Muscle layer of duodenum (tissue), 2 donors: ENCODE measurements at regions not wholly inside any gene's neighbourhood (a gene's known extent, or its start where the extent isn't known, plus 50 kb on each side); places are given as distances from the start of the nearest gene placed in this dataset.
"Not testable (repeated sequence)": the region's sequence is repeated elsewhere in the genome, so short reads cannot be mapped to it uniquely, and the experiment has no call there.

Experiments used
- H3K27ac ChIP-seq: one replicate; pipeline ENCODE4 v1.7.0; 2013; ENCODE audit warnings: mild to moderate bottlenecking, low read length
- H3K27me3 ChIP-seq: one replicate; pipeline ENCODE4 v1.7.0; 2013; ENCODE audit warnings: low read depth, mild to moderate bottlenecking, control low read depth, low read length
- H3K36me3 ChIP-seq, 2 donors: one replicate each; pipeline ENCODE4 v1.7.0; 2013; ENCODE audit warnings: low read length in 2 of 2, control low read depth in 1 of 2, mild to moderate bottlenecking in 1 of 2; ENCODE audit not compliant: insufficient read depth in 2 of 2, control insufficient read depth in 1 of 2
- H3K4me1 ChIP-seq, 2 donors: one replicate each; pipeline ENCODE4 v1.7.0; 2013; ENCODE audit warnings: low read length in 2 of 2, mild to moderate bottlenecking in 2 of 2, control low read depth in 1 of 2, moderate library complexity in 1 of 2; ENCODE audit not compliant: insufficient read depth in 2 of 2, control insufficient read depth in 1 of 2
- H3K4me3 ChIP-seq, 2 donors: one replicate each; pipeline ENCODE4 v1.7.0; 2013; ENCODE audit warnings: low read length in 2 of 2, low read depth in 1 of 2, mild to moderate bottlenecking in 1 of 2
- H3K9me3 ChIP-seq, 2 donors: one replicate each; pipeline ENCODE4 v1.7.0; 2013; ENCODE audit warnings: low read length in 2 of 2, control low read depth in 1 of 2, mild to moderate bottlenecking in 1 of 2; ENCODE audit not compliant: control insufficient read depth in 1 of 2
- donor health status: healthy.

DNA sequence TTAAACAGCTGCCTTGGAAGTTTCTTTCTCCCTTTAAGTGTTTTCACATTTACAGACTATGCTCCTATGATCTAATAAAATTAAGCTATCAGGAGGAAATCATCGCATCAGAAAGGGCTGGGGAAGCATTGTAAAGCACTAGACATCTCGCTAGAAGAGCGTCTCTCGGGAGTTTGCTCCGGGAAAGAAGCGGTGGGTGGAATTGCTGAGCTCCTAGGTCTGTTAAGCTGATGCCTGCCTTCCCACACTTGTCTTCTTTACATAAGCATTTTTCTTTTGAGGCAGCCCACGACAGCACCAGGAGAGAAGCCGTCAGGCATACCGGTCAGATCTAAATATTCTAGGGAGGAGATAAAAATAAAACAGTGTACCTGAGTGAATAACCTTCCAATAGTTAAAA is 541.7 kb upstream of the TUSC1 start:
- no peaks in the 10 kb centered on the region for H3K27me3 ChIP-seq
- H3K36me3 ChIP-seq, result no peaks in the 10 kb centered on the region
- H3K9me3 ChIP-seq, result no peaks in the 10 kb centered on the region
- no peak overlapping the region for H3K27ac ChIP-seq
- no peaks in the 10 kb centered on the region for H3K4me1 ChIP-seq
- H3K4me3 ChIP-seq, result no peak overlapping the region

GRCh38 chr9:26216702-26217101 is 538.5 kb upstream of the TUSC1 start:
- no peaks in the 10 kb centered on the region for H3K36me3 ChIP-seq
- no peaks in the 10 kb centered on the region for H3K4me1 ChIP-seq
- no peak overlapping the region for H3K27ac ChIP-seq
- no peaks in the 10 kb centered on the region for H3K9me3 ChIP-seq
- H3K4me3 ChIP-seq, result no peak overlapping the region
- no peaks in the 10 kb centered on the region for H3K27me3 ChIP-seq

- H3K4me1 ChIP-seq, H3K36me3 ChIP-seq, H3K9me3 ChIP-seq, H3K4me3 ChIP-seq, H3K27me3 ChIP-seq, H3K27ac ChIP-seq: not testable (repeated sequence)
Observed at GRCh38 chr9:26214713-26215444, 536.6 kb upstream of the TUSC1 start.

- Histone ChIP-seq H3K4me1 (no peaks in the 10 kb centered on the region), H3K9me3 (no peaks in the 10 kb centered on the region), H3K4me3 (no peak overlapping the region), H3K27me3 (no peaks in the 10 kb centered on the region), H3K27ac (no peak overlapping the region), H3K36me3 (no peaks in the 10 kb centered on the region)
Observed at GRCh38 chr9:26210338-26210851, 532.2 kb upstream of the TUSC1 start.

DNA sequence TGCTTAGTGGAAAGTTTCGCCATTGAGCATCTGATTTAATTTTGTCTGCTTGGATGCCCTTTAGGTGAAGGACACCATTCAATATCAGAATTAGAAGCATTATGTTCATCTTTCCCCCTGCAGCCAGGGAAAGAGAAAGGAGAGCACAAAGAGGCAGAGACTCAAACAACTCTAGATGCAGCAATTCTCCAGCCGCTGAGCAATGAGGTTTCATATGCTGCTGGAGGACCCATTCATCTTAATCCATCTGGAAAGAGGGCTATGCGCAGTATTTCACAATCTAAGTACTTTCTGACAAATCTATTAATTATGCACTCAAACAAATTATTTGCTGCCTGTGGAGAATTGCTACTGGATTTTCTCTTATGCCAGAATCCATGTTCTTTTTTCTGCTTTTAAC is 527.0 kb upstream of the TUSC1 start:
- Histone ChIP-seq H3K36me3 (no peaks in the 10 kb centered on the region), H3K9me3 (no peaks in the 10 kb centered on the region), H3K27me3 (no peaks in the 10 kb centered on the region), H3K4me1 (no peaks in the 10 kb centered on the region), H3K4me3 (no peak overlapping the region), H3K27ac (no peak overlapping the region)

GRCh38 chr9:26193237-26193636 is 515.0 kb upstream of the TUSC1 start:
- Histone ChIP-seq H3K27ac (no peak overlapping the region), H3K9me3 (peaks cover 4 to 26% of the 10 kb centered on the region in 2 donors), H3K4me1 (no peaks in the 10 kb centered on the region), H3K4me3 (no peak overlapping the region), H3K36me3 (no peaks in the 10 kb centered on the region), H3K27me3 (no peaks in the 10 kb centered on the region)

DNA sequence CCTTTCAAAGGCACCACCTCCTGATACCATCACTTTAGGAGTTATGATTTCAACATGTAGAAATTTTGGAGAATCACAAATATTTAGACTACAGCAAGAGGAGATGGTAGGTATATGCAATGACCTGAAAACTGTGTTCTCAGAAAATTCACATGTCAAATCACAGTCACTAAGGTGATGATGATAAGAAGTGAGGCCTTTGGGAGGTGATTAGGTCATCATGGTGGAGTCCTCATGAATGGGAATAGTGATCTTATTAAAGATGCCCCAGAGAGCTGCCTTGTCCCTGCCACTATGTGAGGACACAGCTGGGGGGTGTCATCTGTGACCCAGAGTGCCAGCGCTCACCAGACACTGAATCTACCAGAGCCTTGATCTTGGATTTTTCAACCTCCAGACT is 513.5 kb upstream of the TUSC1 start:
- Histone ChIP-seq H3K4me1 (no peaks in the 10 kb centered on the region), H3K9me3 (peaks cover 4 to 26% of the 10 kb centered on the region in 2 donors), H3K36me3 (no peaks in the 10 kb centered on the region), H3K27ac (no peak overlapping the region), H3K27me3 (no peaks in the 10 kb centered on the region), H3K4me3 (no peak overlapping the region)

GRCh38 chr9:26181836-26182235 is 503.6 kb upstream of the TUSC1 start:
- no peaks in the 10 kb centered on the region for H3K9me3 ChIP-seq
- H3K36me3 ChIP-seq, result no peaks in the 10 kb centered on the region
- H3K27me3 ChIP-seq, result no peaks in the 10 kb centered on the region
- no peak overlapping the region for H3K27ac ChIP-seq
- H3K4me1 ChIP-seq, result no peaks in the 10 kb centered on the region
- H3K4me3 ChIP-seq, result no peak overlapping the region

DNA sequence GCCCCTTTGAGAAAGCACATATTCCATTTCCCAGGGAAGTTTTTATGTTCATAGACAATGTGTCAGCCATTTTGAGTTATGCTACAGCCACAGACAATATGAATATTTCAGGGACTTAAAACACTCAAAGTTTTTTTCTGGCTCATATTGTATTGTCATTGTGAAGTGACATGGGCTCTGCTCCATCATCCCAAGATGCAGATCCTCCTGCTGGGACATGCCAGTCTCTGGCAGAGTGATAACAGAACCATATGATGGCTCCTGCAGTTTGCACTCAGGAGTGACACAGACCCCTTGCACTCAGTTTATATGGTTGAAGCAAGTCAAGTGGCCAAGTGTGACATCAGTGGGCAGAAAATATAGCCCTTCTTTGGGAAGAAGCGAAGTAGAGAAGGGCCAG is 498.4 kb upstream of the TUSC1 start:
- Histone ChIP-seq H3K36me3 (no peaks in the 10 kb centered on the region), H3K27ac (no peak overlapping the region), H3K4me1 (no peaks in the 10 kb centered on the region), H3K27me3 (no peaks in the 10 kb centered on the region), H3K4me3 (no peak overlapping the region), H3K9me3 (no peaks in the 10 kb centered on the region)

DNA sequence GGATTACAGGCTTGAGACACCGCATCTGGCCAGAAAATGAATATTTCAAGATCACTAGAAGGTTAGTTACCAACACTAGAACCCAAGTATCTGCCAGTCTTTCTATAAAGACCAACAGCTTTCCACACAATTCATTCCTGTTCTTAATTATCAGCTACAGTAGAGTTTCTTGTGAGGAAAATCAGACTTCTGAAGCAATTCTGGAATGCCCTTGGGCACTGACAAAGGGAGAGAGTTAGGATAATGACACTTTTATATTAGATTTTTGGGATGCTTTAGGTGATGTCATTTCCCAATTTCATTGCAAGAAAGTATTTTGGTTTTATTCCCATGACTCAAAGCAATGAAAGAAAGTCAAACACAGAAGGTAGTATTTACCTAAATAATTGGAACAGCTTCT is 497.0 kb upstream of the TUSC1 start:
- H3K4me1 ChIP-seq, result no peaks in the 10 kb centered on the region
- H3K27me3 ChIP-seq, result no peaks in the 10 kb centered on the region
- H3K27ac ChIP-seq, result no peak overlapping the region
- H3K9me3 ChIP-seq, result no peaks in the 10 kb centered on the region
- no peak overlapping the region for H3K4me3 ChIP-seq
- H3K36me3 ChIP-seq, result no peaks in the 10 kb centered on the region

DNA sequence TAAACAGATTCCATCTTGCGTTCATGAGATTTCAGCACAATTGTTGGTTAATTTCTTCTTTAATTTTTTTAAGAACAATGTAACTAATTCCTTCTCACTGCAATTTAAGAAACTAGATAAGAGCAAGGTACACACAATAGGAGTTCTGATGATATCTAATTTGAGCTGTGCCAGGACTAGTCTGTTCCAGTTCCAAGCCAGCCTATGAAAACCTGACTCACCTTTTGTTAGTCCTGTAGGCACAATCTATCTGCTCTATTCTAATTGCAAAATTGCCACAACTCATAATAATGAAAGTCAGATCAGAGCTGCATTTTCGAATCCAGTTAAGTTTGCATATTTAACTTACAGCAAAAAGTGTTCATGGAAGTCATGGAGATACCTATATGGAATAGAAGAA is 494.1 kb upstream of the TUSC1 start:
- H3K27me3 ChIP-seq, result no peaks in the 10 kb centered on the region
- H3K4me3 ChIP-seq, result no peak overlapping the region
- H3K4me1 ChIP-seq, result no peaks in the 10 kb centered on the region
- no peak overlapping the region for H3K27ac ChIP-seq
- no peaks in the 10 kb centered on the region for H3K9me3 ChIP-seq
- no peaks in the 10 kb centered on the region for H3K36me3 ChIP-seq

- Histone ChIP-seq H3K9me3 (no peaks in the 10 kb centered on the region), H3K27me3 (no peaks in the 10 kb centered on the region), H3K4me1 (no peaks in the 10 kb centered on the region), H3K4me3 (no peak overlapping the region), H3K27ac (no peak overlapping the region), H3K36me3 (no peaks in the 10 kb centered on the region)
Observed at GRCh38 chr9:26171691-26172090, 493.4 kb upstream of the TUSC1 start.
